Progenitor cell of endocrine pancreas (in vitro differentiated cells): ENCODE measurements at regions not wholly inside any gene's neighbourhood (a gene's known extent, or its start where the extent isn't known, plus 50 kb on each side); places are given as distances from the start of the nearest gene placed in this dataset.

Experiments
- DNase-seq: peaks from one replicate; pipeline ENCODE4 v3.0.0; 2021; ENCODE audit warnings: low spot score; ENCODE audit not compliant: unreplicated experiment
- H3K27ac Mint-ChIP-seq: 2 replicates; pipeline ENCODE4 v1.8.0; 2021; ENCODE audit warnings: mild to moderate bottlenecking, moderate library complexity, mixed read lengths
- H3K27me3 Mint-ChIP-seq: 2 replicates; pipeline ENCODE4 v1.8.0; 2021; ENCODE audit warnings: mixed read lengths
- H3K36me3 Mint-ChIP-seq: 2 replicates; pipeline ENCODE4 v1.8.0; 2022; ENCODE audit warnings: mixed read lengths; ENCODE audit not compliant: insufficient read depth
- H3K4me1 Mint-ChIP-seq: 2 replicates; pipeline ENCODE4 v1.8.0; 2021; ENCODE audit warnings: low read depth, mixed read lengths
- H3K4me3 Mint-ChIP-seq: 2 replicates; pipeline ENCODE4 v1.8.0; 2021; ENCODE audit warnings: low read depth, mild to moderate bottlenecking, moderate library complexity, mixed read lengths
- H3K9me3 Mint-ChIP-seq: 2 replicates; pipeline ENCODE4 v1.8.0; 2021; ENCODE audit warnings: low read depth, mixed read lengths
- TF ChIP-seq, protein P1 (sequence below): fragments of 200-600 bp; sonication (generic); IDR thresholded peaks from one replicate; pipeline ENCODE4 v1.5.0; 2021; ENCODE audit warnings: antibody characterized with exemption, mild to moderate bottlenecking; ENCODE audit not compliant: unreplicated experiment

- Mint-ChIP-seq H3K27ac (no peak overlapping the region), H3K9me3 (peaks cover 12% of the 10 kb centered on the region), H3K36me3 (peaks cover 1% of the 10 kb centered on the region), H3K4me1 (no peaks in the 10 kb centered on the region), H3K27me3 (no peaks in the 10 kb centered on the region), H3K4me3 (no peak overlapping the region)
- TF ChIP-seq, protein P1, sequence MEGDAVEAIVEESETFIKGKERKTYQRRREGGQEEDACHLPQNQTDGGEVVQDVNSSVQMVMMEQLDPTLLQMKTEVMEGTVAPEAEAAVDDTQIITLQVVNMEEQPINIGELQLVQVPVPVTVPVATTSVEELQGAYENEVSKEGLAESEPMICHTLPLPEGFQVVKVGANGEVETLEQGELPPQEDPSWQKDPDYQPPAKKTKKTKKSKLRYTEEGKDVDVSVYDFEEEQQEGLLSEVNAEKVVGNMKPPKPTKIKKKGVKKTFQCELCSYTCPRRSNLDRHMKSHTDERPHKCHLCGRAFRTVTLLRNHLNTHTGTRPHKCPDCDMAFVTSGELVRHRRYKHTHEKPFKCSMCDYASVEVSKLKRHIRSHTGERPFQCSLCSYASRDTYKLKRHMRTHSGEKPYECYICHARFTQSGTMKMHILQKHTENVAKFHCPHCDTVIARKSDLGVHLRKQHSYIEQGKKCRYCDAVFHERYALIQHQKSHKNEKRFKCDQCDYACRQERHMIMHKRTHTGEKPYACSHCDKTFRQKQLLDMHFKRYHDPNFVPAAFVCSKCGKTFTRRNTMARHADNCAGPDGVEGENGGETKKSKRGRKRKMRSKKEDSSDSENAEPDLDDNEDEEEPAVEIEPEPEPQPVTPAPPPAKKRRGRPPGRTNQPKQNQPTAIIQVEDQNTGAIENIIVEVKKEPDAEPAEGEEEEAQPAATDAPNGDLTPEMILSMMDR: no peak
- DNase-seq: no peak
These were observed 293.8 kb downstream of the IGSF11 start for GRCh38 chr3:118740722-118741290.

GRCh38 chr3:118742760-118743159 lies 291.9 kb downstream of the IGSF11 start:
- TF ChIP-seq, protein P1: no peak
- Mint-ChIP-seq H3K4me1 (no peaks in the 10 kb centered on the region), H3K9me3 (peaks cover 12% of the 10 kb centered on the region), H3K27ac (no peak overlapping the region), H3K4me3 (no peak overlapping the region), H3K27me3 (no peaks in the 10 kb centered on the region), H3K36me3 (peaks cover 1% of the 10 kb centered on the region)
- DNase-seq: no peak

DNA sequence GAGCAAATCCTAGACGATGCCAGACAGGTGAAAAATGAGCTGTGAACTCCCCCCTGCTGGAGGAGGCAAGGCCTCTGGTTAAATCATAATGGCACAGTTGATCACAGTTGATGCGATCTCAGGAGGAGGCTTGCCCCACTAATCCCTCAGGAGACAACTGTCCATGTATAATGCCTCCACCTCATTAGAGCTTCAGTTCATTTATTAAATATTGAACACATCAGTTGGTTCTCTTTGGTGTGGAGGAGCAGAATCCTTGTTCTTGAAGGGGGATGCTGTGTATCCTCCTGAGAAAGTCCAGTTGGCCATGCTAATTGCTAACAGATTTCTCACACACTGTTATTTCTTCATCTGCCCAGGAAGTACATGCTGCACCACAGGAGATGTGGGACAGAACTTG lies 290.5 kb downstream of the IGSF11 start:
- TF ChIP-seq, protein P1: no peak
- Mint-ChIP-seq H3K27ac (no peak overlapping the region), H3K4me1 (no peaks in the 10 kb centered on the region)

GRCh38 chr3:118754406-118755252 lies 280.0 kb downstream of the IGSF11 start:
- Mint-ChIP-seq H3K4me3 (no peak overlapping the region), H3K27me3 (no peaks in the 10 kb centered on the region), H3K4me1 (peaks cover 3% of the 10 kb centered on the region), H3K36me3 (no peaks in the 10 kb centered on the region), H3K27ac (no peak overlapping the region), H3K9me3 (no peaks in the 10 kb centered on the region)
- TF ChIP-seq, protein P1: no peak
- DNase-seq: no peak

More for the DNA sequence above, 290.5 kb downstream of the IGSF11 start:
- Mint-ChIP-seq H3K9me3 (peaks cover 12% of the 10 kb centered on the region), H3K4me3 (no peak overlapping the region), H3K27me3 (no peaks in the 10 kb centered on the region), H3K36me3 (peaks cover 1% of the 10 kb centered on the region)
- no peak for DNase-seq

- H3K27me3 Mint-ChIP-seq: no peaks in the 10 kb centered on the region
- no peaks in the 10 kb centered on the region for H3K36me3 Mint-ChIP-seq
- H3K4me3 Mint-ChIP-seq: no peak overlapping the region
- DNase-seq: no peak
- H3K27ac Mint-ChIP-seq: no peak overlapping the region
- TF ChIP-seq, protein P1: no peak
- no peaks in the 10 kb centered on the region for H3K9me3 Mint-ChIP-seq
- peaks cover 3% of the 10 kb centered on the region for H3K4me1 Mint-ChIP-seq
These were observed 279.3 kb downstream of the IGSF11 start for GRCh38 chr3:118755253-118755801.
